HEK293 (cell line): ENCODE measurements at regions not wholly inside any gene's neighbourhood (a gene's known extent, or its start where the extent isn't known, plus 50 kb on each side); places are given as distances from the start of the nearest gene placed in this dataset.

ENCODE experiments used
- CTCF ChIA-PET: fragments of 350-600 bp; formaldehyde crosslinking; extraction: SDS; loops from one replicate; lab custom pipeline; 2021; ENCODE audit warnings: antibody characterized with exemption; lab: Yijun Ruan, JAX
- POLR2A ChIA-PET: fragments of 300-600 bp; formaldehyde crosslinking; extraction: SDS; loops from one replicate; lab custom pipeline; 2020; ENCODE audit warnings: antibody characterized with exemption, inconsistent platforms; lab: Yijun Ruan, JAX
- H3K27ac ChIP-seq: fragments of 200-500 bp; sonication (Bioruptor generic); 2 replicates; pipeline ENCODE4 v1.5.1; 2014; ENCODE audit warnings: low read depth, low read length, control low read depth, inconsistent platforms; ENCODE audit errors: extremely low read depth
- H3K36me3 ChIP-seq, 2 experiments: fragments of 200-500 bp in 1 of 2; sonication (Bioruptor generic) in 1 of 2; 1 replicate in 1 of 2; 2 replicates in 1 of 2; pipeline ENCODE4 v1.5.1; 2014 to 2017; ENCODE audit warnings: inconsistent platforms in 2 of 2, low read length in 2 of 2; ENCODE audit not compliant: control insufficient read depth in 2 of 2, insufficient read depth in 1 of 2
- H3K4me1 ChIP-seq: fragments of 200-500 bp; sonication (Bioruptor generic); 2 replicates; pipeline ENCODE4 v1.5.1; 2014; ENCODE audit warnings: mild to moderate bottlenecking, low read length, inconsistent platforms; ENCODE audit not compliant: control insufficient read depth, insufficient read depth
- H3K4me3 ChIP-seq: 2 replicates; pipeline ENCODE4 v1.5.1; 2011; ENCODE audit warnings: low read depth, mild to moderate bottlenecking, control low read depth, low read length, moderate library complexity
- H3K9me3 ChIP-seq: fragments of 200-500 bp; sonication (Bioruptor generic); 2 replicates; pipeline ENCODE4 v1.5.1; 2014; ENCODE audit warnings: low read depth, low read length, inconsistent platforms; ENCODE audit not compliant: control insufficient read depth, insufficient read depth
- GLIS2 ChIP-seq: fragments of 450-650 bp; formaldehyde crosslinking; IDR thresholded peaks from 2 replicates; pipeline ENCODE4 v1.5.1; 2016; ENCODE audit warnings: missing biosample characterization, missing genetic modification characterization
- OSR2 ChIP-seq: fragments of 450-650 bp; formaldehyde crosslinking; IDR thresholded peaks from 2 replicates; pipeline ENCODE4 v1.5.1; 2016; ENCODE audit warnings: missing biosample characterization, missing genetic modification characterization
- SALL2 ChIP-seq: fragments of 450-650 bp; formaldehyde crosslinking; IDR thresholded peaks from 2 replicates; pipeline ENCODE4 v1.5.0; 2017; ENCODE audit warnings: missing biosample characterization, mild to moderate bottlenecking, missing genetic modification characterization, borderline replicate concordance
- SCRT2 ChIP-seq: fragments of 450-650 bp; formaldehyde crosslinking; IDR thresholded peaks from 2 replicates; pipeline ENCODE4 v1.5.1; 2016; ENCODE audit warnings: missing biosample characterization, missing genetic modification characterization
- TRIM28 ChIP-seq: IDR thresholded peaks from 2 replicates; pipeline ENCODE4 v1.6.1; 2011; ENCODE audit warnings: low read length, control low read depth, borderline replicate concordance
- ZBTB8A ChIP-seq: fragments of 450-650 bp; formaldehyde crosslinking; IDR thresholded peaks from 2 replicates; pipeline ENCODE4 v1.5.1; 2016; ENCODE audit warnings: missing biosample characterization, missing genetic modification characterization
- ZFP37 ChIP-seq: fragments of 450-650 bp; formaldehyde crosslinking; IDR thresholded peaks from 2 replicates; pipeline ENCODE4 v1.5.1; 2016; ENCODE audit warnings: missing biosample characterization, missing genetic modification characterization
- ZIC2 ChIP-seq: fragments of 450-650 bp; formaldehyde crosslinking; IDR thresholded peaks from 2 replicates; pipeline ENCODE4 v1.5.1; 2016; ENCODE audit warnings: missing biosample characterization, missing genetic modification characterization
- ZNF132 ChIP-seq: fragments of 450-650 bp; formaldehyde crosslinking; IDR thresholded peaks from 2 replicates; pipeline ENCODE4 v1.5.1; 2017; ENCODE audit warnings: missing biosample characterization, missing genetic modification characterization, borderline replicate concordance
- ZNF146 ChIP-seq: fragments of 450-650 bp; formaldehyde crosslinking; IDR thresholded peaks from 2 replicates; pipeline ENCODE4 v1.5.1; 2016; ENCODE audit warnings: missing biosample characterization, missing genetic modification characterization
- ZNF175 ChIP-seq: fragments of 450-650 bp; formaldehyde crosslinking; IDR thresholded peaks from 2 replicates; pipeline ENCODE4 v1.5.1; 2016; ENCODE audit warnings: missing biosample characterization, missing genetic modification characterization
- ZNF184 ChIP-seq: fragments of 450-650 bp; IDR thresholded peaks from 2 replicates; pipeline ENCODE4 v1.5.1; 2018; ENCODE audit warnings: missing biosample characterization, mild to moderate bottlenecking, missing genetic modification characterization
- ZNF202 ChIP-seq: fragments of 450-650 bp; formaldehyde crosslinking; IDR thresholded peaks from 2 replicates; pipeline ENCODE4 v1.5.1; 2016; ENCODE audit warnings: missing biosample characterization, missing genetic modification characterization, borderline replicate concordance
- ZNF350 ChIP-seq: fragments of 450-650 bp; formaldehyde crosslinking; IDR thresholded peaks from 2 replicates; pipeline ENCODE4 v1.5.0; 2017; ENCODE audit warnings: missing biosample characterization, mild to moderate bottlenecking, missing genetic modification characterization
- ZNF391 ChIP-seq: fragments of 450-650 bp; formaldehyde crosslinking; IDR thresholded peaks from 2 replicates; pipeline ENCODE4 v1.5.1; 2016; ENCODE audit warnings: low read depth, missing biosample characterization, missing genetic modification characterization, borderline replicate concordance
- ZNF404 ChIP-seq: fragments of 450-650 bp; formaldehyde crosslinking; IDR thresholded peaks from 2 replicates; pipeline ENCODE4 v1.5.1; 2017; ENCODE audit warnings: missing biosample characterization, missing genetic modification characterization
- ZNF521 ChIP-seq: fragments of 450-650 bp; formaldehyde crosslinking; IDR thresholded peaks from 2 replicates; pipeline ENCODE4 v1.5.1; 2017; ENCODE audit warnings: missing biosample characterization, mild to moderate bottlenecking, missing genetic modification characterization
- ZNF530 ChIP-seq: fragments of 450-650 bp; formaldehyde crosslinking; IDR thresholded peaks from 2 replicates; pipeline ENCODE4 v1.5.1; 2016; ENCODE audit warnings: low read depth, missing biosample characterization, missing genetic modification characterization
- ZNF560 ChIP-seq: fragments of 450-650 bp; formaldehyde crosslinking; IDR thresholded peaks from 2 replicates; pipeline ENCODE4 v1.5.1; 2017; ENCODE audit warnings: missing biosample characterization, missing genetic modification characterization, borderline replicate concordance
- ZNF621 ChIP-seq: fragments of 450-650 bp; formaldehyde crosslinking; IDR thresholded peaks from 2 replicates; pipeline ENCODE4 v1.5.1; 2017; ENCODE audit warnings: missing biosample characterization, missing genetic modification characterization
- ZNF707 ChIP-seq: fragments of 450-650 bp; formaldehyde crosslinking; IDR thresholded peaks from 2 replicates; pipeline ENCODE4 v1.5.1; 2016; ENCODE audit warnings: missing biosample characterization, missing genetic modification characterization
- ZNF768 ChIP-seq: fragments of 450-650 bp; formaldehyde crosslinking; IDR thresholded peaks from 2 replicates; pipeline ENCODE4 v1.5.1; 2018; ENCODE audit warnings: missing biosample characterization, mild to moderate bottlenecking, missing genetic modification characterization
- ZNF843 ChIP-seq: fragments of 450-650 bp; formaldehyde crosslinking; IDR thresholded peaks from 2 replicates; pipeline ENCODE4 v1.5.1; 2016; ENCODE audit warnings: missing biosample characterization, missing genetic modification characterization
- ZSCAN23 ChIP-seq: fragments of 450-650 bp; formaldehyde crosslinking; IDR thresholded peaks from 2 replicates; pipeline ENCODE4 v1.5.1; 2016; ENCODE audit warnings: missing biosample characterization, missing genetic modification characterization
- TF ChIP-seq, protein P1 (sequence below): fragments of 450-650 bp; formaldehyde crosslinking; IDR thresholded peaks from 2 replicates; pipeline ENCODE4 v1.5.1; 2017; ENCODE audit warnings: missing biosample characterization, mild to moderate bottlenecking, missing genetic modification characterization, moderate library complexity
- TF ChIP-seq, protein P2 (sequence below): fragments of 450-650 bp; formaldehyde crosslinking; IDR thresholded peaks from 2 replicates; pipeline ENCODE4 v1.5.1; 2017; ENCODE audit warnings: missing biosample characterization, missing genetic modification characterization
- TF ChIP-seq, protein P3 (sequence below): fragments of 450-650 bp; formaldehyde crosslinking; IDR thresholded peaks from 2 replicates; pipeline ENCODE4 v1.5.1; 2016; ENCODE audit warnings: missing biosample characterization, missing genetic modification characterization
- TF ChIP-seq, protein P4 (sequence below): fragments of 450-650 bp; IDR thresholded peaks from 2 replicates; pipeline ENCODE4 v1.5.1; 2018; ENCODE audit warnings: missing biosample characterization, missing genetic modification characterization

DNA sequence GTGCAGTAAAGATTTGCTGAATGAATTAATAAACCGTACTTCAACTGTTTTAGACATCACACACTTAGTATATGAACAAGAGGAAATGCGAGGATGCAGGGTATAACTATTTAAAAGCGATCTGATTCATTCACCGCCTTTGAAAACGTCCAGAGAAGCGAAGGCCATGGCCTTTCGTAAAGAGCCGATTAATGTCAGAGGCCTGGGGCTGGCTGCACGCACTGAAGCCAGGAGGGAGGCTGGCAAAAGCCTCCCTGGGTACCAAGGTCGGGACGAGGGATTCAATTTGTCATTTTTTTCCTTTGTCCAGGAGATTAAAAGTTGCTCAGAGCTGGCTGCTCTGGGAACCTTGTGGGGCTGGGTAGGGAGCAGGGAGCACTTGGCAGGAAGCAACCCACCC lies 307.4 kb downstream of the NPHP4 start:
- CTCF ChIA-PET = no interaction called here
- H3K27ac ChIP-seq = no peak overlapping the region

DNA sequence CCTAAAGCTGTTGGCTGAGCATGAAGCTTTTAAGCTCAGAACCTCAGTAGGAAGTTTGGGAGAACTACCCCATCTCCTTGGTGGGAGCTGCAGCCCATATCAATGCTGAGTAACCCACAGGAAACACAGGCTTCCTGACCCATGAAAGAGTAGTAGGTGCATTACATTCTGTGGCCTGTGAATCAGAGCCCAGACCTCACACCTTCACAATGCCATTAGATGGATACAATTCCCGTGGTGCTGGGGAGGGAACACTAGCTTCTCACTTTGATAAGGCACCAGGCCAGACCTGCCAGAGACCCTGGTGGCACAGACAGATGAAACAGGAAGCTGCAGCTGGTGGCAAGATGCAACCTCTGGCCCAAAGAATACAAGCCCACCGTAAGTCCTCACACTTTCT lies 308.8 kb downstream of the NPHP4 start:
- Histone ChIP-seq H3K4me3 (no peak overlapping the region), H3K27ac (no peak overlapping the region), H3K9me3 (no peaks in the 10 kb centered on the region), H3K4me1 (no peaks in the 10 kb centered on the region), H3K36me3 (no peaks in the 10 kb centered on the region)
- ChIA-PET CTCF (no interaction called here), POLR2A (no interaction called here)
- no peak for TF ChIP-seq ZNF530 (tag by site-specific recombination)
- TF ChIP-seq ZNF350 (tag by site-specific recombination) = no peak
- TF ChIP-seq ZNF621 (tag by site-specific recombination) = no peak
- TF ChIP-seq ZNF768 (tag by site-specific recombination) = no peak
- TF ChIP-seq ZNF132 (tag by site-specific recombination) = no peak

More for the DNA sequence above, 307.4 kb downstream of the NPHP4 start:
- TF ChIP-seq, protein P1, sequence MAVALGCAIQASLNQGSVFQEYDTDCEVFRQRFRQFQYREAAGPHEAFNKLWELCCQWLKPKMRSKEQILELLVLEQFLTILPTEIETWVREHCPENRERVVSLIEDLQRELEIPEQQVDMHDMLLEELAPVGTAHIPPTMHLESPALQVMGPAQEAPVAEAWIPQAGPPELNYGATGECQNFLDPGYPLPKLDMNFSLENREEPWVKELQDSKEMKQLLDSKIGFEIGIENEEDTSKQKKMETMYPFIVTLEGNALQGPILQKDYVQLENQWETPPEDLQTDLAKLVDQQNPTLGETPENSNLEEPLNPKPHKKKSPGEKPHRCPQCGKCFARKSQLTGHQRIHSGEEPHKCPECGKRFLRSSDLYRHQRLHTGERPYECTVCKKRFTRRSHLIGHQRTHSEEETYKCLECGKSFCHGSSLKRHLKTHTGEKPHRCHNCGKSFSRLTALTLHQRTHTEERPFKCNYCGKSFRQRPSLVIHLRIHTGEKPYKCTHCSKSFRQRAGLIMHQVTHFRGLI (tag by site-specific recombination) = no peak
- TF ChIP-seq, protein P2, sequence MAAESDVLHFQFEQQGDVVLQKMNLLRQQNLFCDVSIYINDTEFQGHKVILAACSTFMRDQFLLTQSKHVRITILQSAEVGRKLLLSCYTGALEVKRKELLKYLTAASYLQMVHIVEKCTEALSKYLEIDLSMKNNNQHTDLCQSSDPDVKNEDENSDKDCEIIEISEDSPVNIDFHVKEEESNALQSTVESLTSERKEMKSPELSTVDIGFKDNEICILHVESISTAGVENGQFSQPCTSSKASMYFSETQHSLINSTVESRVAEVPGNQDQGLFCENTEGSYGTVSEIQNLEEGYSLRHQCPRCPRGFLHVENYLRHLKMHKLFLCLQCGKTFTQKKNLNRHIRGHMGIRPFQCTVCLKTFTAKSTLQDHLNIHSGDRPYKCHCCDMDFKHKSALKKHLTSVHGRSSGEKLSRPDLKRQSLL (tag by site-specific recombination) = no peak
- TF ChIP-seq ZBTB8A (tag by site-specific recombination) (no peak), ZSCAN23 (no peak), ZNF146 (tag by site-specific recombination) (no peak), SCRT2 (tag by site-specific recombination) (no peak), ZNF707 (tag by site-specific recombination) (no peak), ZIC2 (no peak), ZFP37 (tag by site-specific recombination) (no peak), ZNF621 (tag by site-specific recombination) (no peak)
- TF ChIP-seq, protein P3, sequence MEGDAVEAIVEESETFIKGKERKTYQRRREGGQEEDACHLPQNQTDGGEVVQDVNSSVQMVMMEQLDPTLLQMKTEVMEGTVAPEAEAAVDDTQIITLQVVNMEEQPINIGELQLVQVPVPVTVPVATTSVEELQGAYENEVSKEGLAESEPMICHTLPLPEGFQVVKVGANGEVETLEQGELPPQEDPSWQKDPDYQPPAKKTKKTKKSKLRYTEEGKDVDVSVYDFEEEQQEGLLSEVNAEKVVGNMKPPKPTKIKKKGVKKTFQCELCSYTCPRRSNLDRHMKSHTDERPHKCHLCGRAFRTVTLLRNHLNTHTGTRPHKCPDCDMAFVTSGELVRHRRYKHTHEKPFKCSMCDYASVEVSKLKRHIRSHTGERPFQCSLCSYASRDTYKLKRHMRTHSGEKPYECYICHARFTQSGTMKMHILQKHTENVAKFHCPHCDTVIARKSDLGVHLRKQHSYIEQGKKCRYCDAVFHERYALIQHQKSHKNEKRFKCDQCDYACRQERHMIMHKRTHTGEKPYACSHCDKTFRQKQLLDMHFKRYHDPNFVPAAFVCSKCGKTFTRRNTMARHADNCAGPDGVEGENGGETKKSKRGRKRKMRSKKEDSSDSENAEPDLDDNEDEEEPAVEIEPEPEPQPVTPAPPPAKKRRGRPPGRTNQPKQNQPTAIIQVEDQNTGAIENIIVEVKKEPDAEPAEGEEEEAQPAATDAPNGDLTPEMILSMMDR (tag by site-specific recombination) = no peak
- TF ChIP-seq, protein P4, sequence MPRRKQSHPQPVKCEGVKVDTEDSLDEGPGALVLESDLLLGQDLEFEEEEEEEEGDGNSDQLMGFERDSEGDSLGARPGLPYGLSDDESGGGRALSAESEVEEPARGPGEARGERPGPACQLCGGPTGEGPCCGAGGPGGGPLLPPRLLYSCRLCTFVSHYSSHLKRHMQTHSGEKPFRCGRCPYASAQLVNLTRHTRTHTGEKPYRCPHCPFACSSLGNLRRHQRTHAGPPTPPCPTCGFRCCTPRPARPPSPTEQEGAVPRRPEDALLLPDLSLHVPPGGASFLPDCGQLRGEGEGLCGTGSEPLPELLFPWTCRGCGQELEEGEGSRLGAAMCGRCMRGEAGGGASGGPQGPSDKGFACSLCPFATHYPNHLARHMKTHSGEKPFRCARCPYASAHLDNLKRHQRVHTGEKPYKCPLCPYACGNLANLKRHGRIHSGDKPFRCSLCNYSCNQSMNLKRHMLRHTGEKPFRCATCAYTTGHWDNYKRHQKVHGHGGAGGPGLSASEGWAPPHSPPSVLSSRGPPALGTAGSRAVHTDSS (tag by site-specific recombination) = no peak
- H3K36me3 ChIP-seq = no peaks in the 10 kb centered on the region
- H3K4me1 ChIP-seq = no peaks in the 10 kb centered on the region
- POLR2A ChIA-PET = no interaction called here
- no peak overlapping the region for H3K4me3 ChIP-seq
- no peaks in the 10 kb centered on the region for H3K9me3 ChIP-seq

DNA sequence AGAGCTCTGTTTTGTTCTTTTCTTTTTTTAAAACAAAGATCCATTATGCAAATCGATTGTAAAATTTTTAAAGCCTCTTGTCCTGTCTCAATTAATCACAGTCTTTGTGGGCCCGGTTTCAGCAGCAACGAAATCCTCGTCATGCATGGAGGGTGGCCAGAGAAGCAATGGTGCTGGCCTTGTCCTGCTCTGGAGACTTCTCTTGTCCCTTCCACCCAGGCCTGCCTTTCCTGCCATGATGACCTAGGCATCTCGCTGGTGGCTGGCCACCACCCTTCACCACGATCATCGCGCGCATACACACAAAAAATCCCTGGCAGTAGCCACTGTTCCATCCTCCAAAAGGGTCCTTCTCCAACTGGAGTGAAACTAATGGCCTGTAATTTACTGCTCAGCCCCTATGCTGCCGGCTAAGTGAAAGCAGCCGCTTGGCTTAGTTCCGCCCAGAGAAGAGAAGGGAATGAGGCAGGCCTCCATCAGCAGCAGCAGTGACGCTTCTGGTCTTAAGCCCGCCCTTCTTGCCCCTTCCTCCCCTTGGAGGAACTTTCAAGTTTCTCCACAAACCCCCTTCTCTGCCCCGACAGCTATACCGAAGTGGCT lies 309.5 kb downstream of the NPHP4 start:
- Histone ChIP-seq H3K4me3 (no peak overlapping the region), H3K4me1 (no peaks in the 10 kb centered on the region), H3K36me3 (no peaks in the 10 kb centered on the region), H3K9me3 (no peaks in the 10 kb centered on the region), H3K27ac (no peak overlapping the region)
- CTCF ChIA-PET = no interaction called here
- POLR2A ChIA-PET = interaction anchor here (0.7 kb wide), 1 partner anchor 226 kb away, joined by 3 read pairs; no protein-coding TSS in a partner anchor
- TF ChIP-seq GLIS2 (no peak), ZNF560 (no peak), SALL2 (no peak), ZNF621 (tag by site-specific recombination) (no peak), ZNF843 (no peak), TRIM28 (no peak), ZNF202 (tag by site-specific recombination) (no peak), ZNF184 (tag by site-specific recombination) (no peak), ZNF175 (tag by site-specific recombination) (no peak), ZNF404 (no peak), ZNF521 (no peak), OSR2 (tag by site-specific recombination) (no peak), ZNF391 (tag by site-specific recombination) (no peak)
